DLD1 (cell line): ENCODE measurements at regions not wholly inside any gene's neighbourhood (a gene's known extent, or its start where the extent isn't known, plus 50 kb on each side); places are given as distances from the start of the nearest gene placed in this dataset.
"Not testable (repeated sequence)": the region's sequence is repeated elsewhere in the genome, so short reads cannot be mapped to it uniquely, and the experiment has no call there.

ENCODE experiments used
- in situ Hi-C: cut with HindIII; loops from 2 replicates; pipeline ENCODE4 v1.10.0; 2017; ENCODE audit warnings: low sequenced_read_pairs

DNA sequence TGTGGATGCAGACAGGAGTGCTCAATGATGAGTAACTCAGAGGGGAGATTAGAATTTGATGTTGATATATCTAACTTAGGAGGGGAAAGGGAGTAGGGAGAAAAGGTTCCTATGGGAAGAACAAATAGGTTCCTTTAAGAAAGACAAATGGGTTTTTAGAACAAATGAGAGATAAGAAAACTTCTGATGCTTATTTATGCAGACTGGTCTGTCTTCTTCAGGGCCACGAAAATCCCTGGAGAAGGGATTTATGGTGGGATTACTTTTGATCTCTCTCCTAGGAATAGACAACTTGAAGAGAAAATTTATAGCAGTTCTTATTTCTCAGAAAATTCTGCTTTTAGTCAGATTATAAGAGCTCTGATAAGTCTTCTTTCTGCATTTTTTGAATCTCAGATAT, 99.0 kb upstream of the DDHD1 start:
- in situ Hi-C loops = no loop called here

GRCh38 chr14:53249059-53249458, 95.9 kb upstream of the DDHD1 start:
- in situ Hi-C loops = no loop called here

GRCh38 chr14:53247596-53248370, 94.7 kb upstream of the DDHD1 start:
- in situ Hi-C loops = no loop called here

DNA sequence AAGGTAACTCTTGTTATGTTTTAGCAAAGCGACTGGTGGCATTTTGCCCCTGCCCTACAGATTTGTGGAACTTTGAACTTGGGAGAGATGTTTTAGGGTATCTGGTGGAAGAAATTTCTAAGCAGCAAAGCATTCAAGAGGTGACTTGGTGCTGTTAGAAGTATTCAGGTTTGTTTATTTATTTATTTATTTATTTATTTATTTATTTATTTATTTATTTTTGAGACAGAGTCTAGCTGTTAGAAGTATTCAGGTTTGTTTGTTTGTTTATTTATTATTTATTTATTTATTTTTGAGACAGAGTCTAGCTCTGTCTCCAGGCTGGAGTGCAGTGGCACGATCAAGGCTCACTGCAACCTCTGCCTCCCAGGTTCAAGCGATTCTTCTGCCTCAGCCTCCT, 89.8 kb upstream of the DDHD1 start:
- in situ Hi-C loops = not testable (repeated sequence)

GRCh38 chr14:53237488-53237887, 84.4 kb upstream of the DDHD1 start:
- in situ Hi-C loops = no loop called here

- in situ Hi-C loops = no loop called here
These were observed 83.6 kb upstream of the DDHD1 start for GRCh38 chr14:53236708-53237107.

- in situ Hi-C loops = no loop called here
These were observed 78.0 kb upstream of the DDHD1 start for GRCh38 chr14:53231171-53231570.

DNA sequence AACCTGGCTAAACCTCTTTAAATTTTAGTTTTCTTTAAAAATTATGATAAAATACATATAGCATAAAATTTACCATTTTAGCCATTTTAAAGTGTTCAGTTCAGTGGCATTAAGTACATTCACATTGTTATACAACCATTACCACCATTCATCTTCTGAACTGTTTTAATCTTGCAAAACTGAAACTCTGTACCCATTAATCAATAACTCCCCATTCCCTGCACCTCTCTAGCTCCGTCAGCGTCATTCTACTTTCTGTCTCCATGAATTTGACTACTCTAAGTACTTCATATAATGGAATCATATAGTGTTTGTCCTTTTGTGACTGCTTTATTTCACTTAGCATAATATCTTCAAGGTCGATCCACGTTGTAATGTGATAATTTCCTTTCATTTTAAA, 75.8 kb upstream of the DDHD1 start:
- in situ Hi-C loops = no loop called here

GRCh38 chr14:53227154-53227718, 74.1 kb upstream of the DDHD1 start:
- in situ Hi-C loops = no loop called here

DNA sequence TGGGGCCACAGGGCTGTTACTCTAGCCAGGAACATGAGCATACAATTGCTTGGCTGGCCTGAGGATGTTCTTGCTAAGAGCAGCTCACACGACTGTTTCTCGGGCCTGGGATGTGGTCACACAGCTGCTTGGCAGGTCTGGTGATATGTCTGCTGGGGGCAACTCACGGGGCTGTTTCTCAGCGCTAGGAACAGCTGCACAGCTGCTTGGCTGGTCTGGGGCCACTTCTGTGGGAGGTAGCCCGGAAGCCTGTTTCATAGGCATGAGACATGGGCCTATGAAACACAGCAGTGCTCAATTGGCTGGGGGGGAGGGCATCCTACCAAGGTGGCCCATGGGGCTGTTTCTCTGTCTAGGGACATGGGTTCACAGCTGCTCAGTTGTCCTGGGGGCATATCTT, 73.4 kb upstream of the DDHD1 start:
- in situ Hi-C loops = no loop called here

DNA sequence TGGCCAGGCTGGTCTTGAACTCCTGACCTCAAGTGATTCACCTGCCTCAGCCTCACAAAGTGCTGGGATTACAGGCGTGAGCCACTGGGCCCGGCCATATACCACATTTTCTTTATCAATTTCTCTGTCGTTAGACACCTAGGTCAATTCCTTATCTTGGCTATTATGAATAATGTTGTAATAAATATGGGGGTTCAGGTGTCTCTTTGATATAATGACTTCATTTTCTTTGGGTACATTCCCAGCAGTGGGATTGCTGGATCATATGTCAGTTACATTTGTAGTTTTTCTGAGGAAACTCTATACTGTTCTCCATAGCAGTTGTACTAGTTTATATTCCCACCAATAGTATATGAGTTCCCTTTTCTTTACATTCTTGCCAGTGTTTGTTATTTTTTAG, 67.8 kb upstream of the DDHD1 start:
- in situ Hi-C loops = no loop called here

DNA sequence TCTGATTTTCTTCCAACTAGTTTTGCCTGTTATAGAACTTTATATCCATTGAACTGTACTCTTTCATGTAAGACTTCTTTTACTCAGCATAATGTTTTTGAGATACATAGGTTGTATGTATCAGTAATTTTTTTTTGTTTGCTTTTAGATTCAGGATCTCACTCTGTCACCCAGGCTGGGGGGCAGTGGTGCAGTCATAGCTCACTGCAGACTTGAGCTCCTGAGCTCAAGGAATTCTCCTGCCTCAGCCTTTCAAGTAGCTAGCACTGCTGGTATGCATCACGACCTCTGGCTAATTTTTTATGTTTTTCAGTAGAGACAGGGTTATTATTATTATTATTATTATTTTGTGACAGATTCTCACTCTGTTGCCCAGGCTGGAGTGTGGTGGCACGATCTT, 65.0 kb upstream of the DDHD1 start:
- in situ Hi-C loops = no loop called here

GRCh38 chr14:53217316-53217994, 64.3 kb upstream of the DDHD1 start:
- in situ Hi-C loops = no loop called here

DNA sequence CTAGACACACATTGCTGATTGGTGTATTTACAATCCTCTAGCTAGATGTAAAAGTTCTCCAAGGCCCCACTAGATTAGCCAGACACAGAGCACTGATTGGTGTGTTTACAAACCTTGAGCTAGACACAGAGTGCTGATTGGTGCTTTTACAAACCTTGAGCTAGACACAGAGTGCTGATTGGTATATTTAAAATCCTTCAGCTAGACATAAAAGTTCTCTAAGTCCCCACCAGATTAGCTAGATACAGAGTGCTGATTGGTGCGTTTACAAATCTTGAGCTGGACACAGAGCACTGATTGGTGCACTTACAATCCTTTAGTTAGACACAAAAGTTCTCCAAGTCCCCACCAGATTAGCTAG, 63.8 kb upstream of the DDHD1 start:
- in situ Hi-C loops = not testable (repeated sequence)

DNA sequence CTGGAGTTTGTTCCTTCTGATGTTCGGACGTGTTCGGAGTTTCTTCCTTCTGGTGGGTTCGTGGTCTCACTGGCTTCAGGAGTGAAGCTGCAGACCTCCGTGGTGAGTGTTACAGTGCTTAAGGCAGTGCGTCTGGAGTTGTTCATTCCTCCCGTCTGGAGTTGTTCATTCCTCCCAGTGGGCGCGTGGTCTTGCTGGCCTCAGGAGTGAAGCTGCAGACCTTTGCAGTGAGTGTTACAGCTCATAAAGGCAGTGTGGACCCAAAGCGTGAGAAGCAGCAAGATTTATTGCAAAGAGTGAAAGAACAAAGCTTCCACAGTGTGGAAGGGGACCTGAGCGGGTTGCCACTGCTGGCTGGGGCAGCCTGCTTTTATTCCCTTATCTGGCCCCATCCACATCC, 63.4 kb upstream of the DDHD1 start:
- in situ Hi-C loops = not testable (repeated sequence)

DNA sequence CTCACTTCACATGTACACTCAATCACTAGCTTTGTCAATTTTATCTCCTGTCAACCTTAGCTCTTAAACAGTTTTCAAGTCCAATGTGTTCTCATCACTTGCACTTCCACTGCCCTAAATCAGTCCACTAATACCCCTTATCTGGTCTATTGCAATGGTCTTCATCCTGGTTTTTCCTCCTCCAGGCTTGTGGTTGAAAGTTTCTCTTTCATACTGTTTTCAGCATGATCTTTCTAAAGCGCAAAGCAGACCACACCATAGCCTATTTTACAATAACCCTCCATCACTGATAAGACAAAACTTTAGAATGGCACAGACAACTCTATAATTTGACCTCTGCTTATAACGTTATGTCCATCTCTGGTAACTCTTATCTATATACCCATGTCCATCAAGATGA, 62.0 kb upstream of the DDHD1 start:
- in situ Hi-C loops = no loop called here

- in situ Hi-C loops = no loop called here
These were observed 61.3 kb upstream of the DDHD1 start for GRCh38 chr14:53214384-53214783.

DNA sequence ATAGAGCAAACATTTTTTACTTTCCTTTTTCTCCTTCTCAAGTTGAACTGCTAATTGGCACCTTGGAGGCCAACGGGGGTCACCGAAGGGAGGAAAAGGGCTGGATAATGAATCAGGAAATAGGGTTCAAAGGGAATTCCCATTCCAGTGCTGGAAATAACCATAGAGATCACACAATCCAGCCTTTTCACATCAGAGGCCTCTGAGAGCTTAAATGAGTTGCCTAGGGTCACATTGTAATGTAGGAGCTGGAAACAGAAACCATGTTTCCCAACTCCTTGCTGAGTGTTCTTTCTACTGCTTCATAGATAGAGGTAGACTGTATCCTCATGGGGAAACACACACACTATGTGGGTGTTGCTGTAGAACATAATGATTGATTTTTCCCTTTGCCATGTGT, 60.6 kb upstream of the DDHD1 start:
- in situ Hi-C loops = no loop called here

GRCh38 chr14:53209370-53209769, 56.2 kb upstream of the DDHD1 start:
- in situ Hi-C loops = no loop called here
